ENCODE measurements at regions not wholly inside any gene's neighbourhood (a gene's known extent, or its start where the extent isn't known, plus 50 kb on each side); places are given as distances from the start of the nearest gene placed in this dataset.

DNA sequence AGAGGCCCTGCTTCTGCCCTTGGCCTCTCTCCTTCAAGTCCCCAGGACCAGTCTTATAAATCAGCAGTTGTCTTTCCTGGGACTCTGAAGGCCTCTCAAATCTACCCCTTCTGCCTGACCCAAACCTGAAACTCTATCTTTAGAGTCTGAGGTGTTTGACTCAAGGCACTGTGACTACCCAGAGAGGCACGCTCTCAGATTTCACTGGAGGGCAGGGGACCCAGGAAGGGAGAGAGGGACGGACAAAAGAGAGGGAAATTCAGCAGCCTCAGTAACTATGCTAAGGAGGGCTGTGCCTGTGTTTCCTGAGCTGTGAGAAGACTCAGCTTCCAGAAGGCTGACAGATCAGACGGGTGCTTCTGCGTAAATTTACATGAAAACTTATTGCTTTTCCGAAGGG is 217.8 kb downstream of the HAUS1 start:
- no peak for DNase-seq (ENCODE audit: low read depth in 2 of 2)

GRCh38 chr18:46322411-46322891 is 218.3 kb downstream of the HAUS1 start:
- DNase-seq (ENCODE audit: low read depth in 2 of 2), result no peak

DNA sequence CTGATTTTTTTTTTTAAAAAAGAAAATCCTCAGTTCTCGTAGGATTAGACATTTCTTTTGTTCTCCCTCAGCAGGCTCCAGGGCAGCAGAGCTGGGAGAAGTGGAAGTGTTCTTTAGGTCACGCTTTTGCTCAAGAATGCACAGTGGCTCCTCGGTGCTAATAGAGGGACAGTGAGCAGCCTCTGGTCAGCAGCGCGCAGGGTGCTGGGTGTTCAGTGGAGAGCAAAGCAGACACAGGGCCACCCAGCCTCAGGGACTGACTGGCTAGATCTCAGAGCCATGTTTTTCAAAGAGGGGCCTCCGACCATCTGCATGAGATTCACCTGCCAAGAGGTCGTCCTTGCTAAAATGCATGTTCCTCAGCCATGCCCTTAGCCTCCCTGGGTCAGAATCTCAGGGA is 218.8 kb downstream of the HAUS1 start:
- no peak for DNase-seq (ENCODE audit: low read depth in 2 of 2)

- no peak for DNase-seq (ENCODE audit: low read depth in 2 of 2)
These were observed 220.1 kb downstream of the HAUS1 start for GRCh38 chr18:46324087-46324955.

- DNase-seq (ENCODE audit: low read depth in 2 of 2), result no peak
These were observed 221.7 kb downstream of the HAUS1 start for GRCh38 chr18:46325895-46326294.

DNA sequence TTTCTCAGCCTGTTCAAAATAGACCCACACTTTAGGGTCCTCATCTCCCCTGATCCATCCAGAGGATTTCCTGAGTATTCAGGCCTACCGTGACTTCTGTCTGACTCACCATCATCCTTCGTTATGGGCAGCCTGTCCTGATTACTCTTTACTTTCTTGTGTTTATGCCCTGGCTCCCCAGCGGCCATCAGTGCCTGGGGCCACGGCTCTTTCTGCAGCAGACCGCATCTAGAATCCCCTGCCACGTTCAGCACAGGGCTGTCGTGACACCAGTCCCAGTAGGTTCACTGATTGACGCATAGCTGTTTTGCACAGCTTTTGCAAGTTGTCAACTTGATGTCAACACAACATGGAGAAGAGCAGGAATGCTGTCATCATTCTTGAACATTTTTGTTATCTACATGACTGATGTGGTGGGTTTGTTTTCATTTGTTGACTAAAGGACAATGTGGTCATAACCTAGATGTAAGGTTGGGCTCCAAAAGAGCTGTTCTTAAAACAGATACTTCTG is 225.6 kb downstream of the HAUS1 start:
- DNase-seq (ENCODE audit: low read depth in 2 of 2), result no peak

DNA sequence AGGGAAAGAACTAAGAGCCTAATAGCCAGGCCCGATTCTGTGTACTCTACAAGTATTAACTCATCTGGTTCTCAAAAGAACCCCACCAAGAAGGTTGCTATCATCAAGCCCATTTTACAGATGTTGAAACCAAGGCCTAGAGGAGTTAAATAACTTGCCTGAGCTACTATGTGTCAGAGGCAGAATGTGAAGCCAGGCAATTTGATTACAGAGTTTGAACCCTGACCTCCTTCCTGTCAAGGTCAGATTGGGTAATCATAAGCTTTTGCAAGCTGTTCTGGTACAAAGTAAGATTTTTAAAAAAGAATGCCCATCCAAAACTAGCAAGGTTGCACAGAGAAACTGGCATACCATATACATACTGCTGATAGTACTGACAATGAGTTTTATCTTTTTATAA is 227.1 kb downstream of the HAUS1 start:
- DNase-seq (ENCODE audit: low read depth in 2 of 2), result no peak

GRCh38 chr18:46332286-46332801 is 228.2 kb downstream of the HAUS1 start:
- no peak for DNase-seq (ENCODE audit: low read depth in 2 of 2)

DNA sequence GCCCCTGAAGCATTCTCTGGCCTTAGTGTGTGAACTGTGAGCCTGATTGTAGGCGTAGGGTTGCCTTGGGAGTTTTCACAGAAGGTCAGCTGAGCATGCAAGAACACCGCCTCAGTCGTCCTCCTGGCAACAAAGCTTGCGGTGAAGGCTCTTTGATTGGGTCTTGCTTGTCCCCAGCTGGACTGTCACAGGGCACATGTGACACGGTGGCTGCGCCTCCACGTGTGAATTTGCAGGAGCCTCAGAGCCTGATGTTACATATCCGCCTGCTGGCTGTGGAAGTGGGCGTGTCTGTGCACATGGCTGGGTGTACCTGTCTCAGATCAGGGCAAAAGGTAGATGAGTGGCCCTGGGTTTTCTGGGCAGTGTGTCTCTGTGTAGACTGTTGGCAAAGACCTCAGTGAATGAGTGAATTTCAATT is 228.7 kb downstream of the HAUS1 start:
- DNase-seq (ENCODE audit: low read depth in 2 of 2), result no peak

DNA sequence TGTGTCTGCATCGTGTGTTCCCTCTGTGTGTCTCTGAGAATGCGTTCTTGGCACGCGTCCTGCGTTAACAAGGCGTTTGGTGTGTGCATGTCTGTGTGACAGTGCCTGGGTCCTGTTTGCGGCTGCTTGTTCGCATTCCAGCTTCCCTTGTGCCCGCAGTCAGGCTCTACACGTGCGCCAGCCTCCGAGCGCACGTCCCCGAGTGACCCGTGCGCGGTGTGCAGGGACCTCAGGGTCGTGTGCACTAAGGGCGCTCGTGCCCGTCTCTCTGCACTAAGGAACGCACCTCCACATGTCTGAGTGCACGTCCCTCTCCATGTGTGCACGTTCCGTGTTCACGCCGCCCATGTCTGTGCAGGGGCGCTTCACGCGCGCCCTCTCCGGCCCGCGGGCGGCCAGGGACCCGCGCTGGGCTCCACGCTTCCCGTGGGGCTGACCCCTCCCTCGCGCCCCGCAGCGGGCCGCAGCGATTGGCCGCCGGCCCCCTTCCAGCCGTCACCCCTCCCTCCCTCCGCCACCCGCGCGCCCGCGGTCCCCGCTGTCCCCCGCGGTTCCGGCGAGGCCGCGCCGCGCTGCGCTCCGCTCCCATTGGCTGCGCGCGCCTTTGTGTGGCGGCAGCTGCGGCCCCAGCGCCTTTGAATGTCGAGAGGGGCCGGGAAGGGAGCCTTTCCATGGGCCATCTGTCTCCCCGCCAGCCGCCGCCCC is 229.4 kb downstream of the HAUS1 start:
- DNase-seq (ENCODE audit: low read depth in 2 of 2), result peak in 1 of 2 donors; percentile 9

- DNase-seq (ENCODE audit: low read depth in 2 of 2), result peak in 1 of 2 donors; percentile 8
These were observed 230.7 kb downstream of the HAUS1 start for GRCh38 chr18:46334868-46335281.

- DNase-seq (ENCODE audit: low read depth in 2 of 2), result no peak
These were observed 231.4 kb downstream of the HAUS1 start for GRCh38 chr18:46335534-46336101.

- DNase-seq (ENCODE audit: low read depth in 2 of 2), result no peak
These were observed 232.3 kb downstream of the HAUS1 start for GRCh38 chr18:46336278-46337111.

- no peak for DNase-seq (ENCODE audit: low read depth in 2 of 2)
These were observed 233.1 kb downstream of the HAUS1 start for GRCh38 chr18:46337271-46337670.

- DNase-seq (ENCODE audit: low read depth in 2 of 2), result no peak
These were observed 234.0 kb downstream of the HAUS1 start for GRCh38 chr18:46338205-46338604.

DNA sequence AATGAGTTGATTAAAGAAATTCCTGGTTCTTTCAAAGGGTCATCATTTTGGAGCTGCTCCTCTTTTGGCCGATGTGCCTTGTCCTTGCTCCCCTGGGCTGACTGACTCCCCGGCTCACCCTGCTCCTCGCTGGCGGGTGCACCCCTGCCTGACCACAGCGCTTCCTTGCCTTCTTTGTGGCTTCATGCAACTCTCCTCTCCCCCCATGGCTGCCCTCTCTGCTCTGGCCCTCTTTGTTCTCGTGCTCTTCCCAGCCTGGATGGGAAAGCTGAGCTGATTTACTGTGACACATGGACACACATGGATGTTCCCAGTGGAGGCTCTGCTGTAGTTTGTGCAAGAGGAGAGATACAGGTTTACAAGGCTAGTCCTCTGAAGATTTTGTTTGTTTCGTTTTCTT is 234.6 kb downstream of the HAUS1 start:
- no peak for DNase-seq (ENCODE audit: low read depth in 2 of 2)

DNA sequence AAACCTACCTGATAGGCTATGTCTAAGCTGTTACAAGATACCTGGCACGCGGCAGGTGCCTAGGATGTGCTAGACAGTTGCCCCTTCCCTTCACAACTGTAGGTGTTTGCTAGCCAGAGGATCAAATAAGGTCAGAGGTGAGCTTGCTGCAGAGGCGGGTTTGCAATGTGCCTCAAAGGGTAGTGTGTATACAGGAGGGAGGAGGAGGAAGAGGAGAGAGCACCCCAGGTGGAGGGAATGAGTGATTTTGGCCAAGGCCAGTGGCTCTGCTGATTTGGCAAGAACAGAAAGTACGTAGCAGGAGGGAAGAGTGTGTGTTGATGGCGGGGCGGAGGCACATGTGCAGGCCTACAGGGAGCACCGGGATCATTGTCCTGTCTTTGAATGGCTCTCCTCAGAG is 236.5 kb downstream of the HAUS1 start:
- DNase-seq (ENCODE audit: low read depth in 2 of 2), result no peak

GRCh38 chr18:46341986-46342525 is 237.9 kb downstream of the HAUS1 start:
- no peak for DNase-seq (ENCODE audit: low read depth in 2 of 2)

DNA sequence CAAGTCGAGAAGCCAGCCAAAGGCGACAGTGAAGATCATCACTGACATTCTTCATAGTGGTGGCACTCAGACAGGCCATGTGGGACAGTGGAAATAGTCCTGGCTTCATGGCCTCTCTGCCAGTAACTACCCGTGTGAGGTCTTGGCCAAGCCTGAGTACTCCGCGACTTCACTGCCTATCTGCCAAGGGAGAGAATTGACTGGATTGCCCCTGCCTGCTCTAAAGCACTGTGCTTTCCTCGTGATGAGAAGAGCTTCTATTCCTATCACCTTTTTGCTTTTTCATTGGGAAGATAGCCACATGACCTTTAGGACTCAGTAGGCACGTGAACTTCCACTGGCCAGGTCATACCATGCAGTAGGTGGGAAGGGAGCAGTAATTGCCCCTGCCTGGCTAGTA is 239.3 kb downstream of the HAUS1 start:
- no peak for DNase-seq (ENCODE audit: low read depth in 2 of 2)

DNA sequence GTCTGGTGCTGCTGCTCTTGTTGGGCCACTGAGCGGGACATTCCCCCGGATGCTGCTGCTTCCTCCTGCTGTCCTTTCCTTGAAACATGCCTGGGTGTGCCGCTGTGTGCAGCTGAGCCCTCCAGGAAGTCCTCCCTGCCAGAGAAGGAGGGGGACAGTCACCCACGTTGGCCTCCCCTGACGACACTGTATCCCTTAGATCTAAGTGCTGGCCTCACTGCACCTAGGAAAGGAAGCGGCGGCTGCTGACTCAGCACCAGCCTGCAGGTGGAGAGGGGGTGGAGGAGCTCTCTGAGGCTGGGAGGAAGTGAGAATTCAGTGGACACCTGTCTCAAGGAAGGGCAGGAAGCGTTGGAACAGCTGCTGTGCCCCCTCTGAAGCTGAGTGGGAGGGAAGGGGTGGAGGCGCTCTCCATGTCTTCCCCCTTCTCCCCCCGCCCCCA is 239.8 kb downstream of the HAUS1 start:
- DNase-seq (ENCODE audit: low read depth in 2 of 2), result peak in 1 of 2 donors; percentile 55
